Neural progenitor cell (in vitro differentiated cells): ENCODE measurements at regions not wholly inside any gene's neighbourhood (a gene's known extent, or its start where the extent isn't known, plus 50 kb on each side); places are given as distances from the start of the nearest gene placed in this dataset.

Experiments
- DNase-seq: peaks from one replicate; pipeline ENCODE4 v3.0.0-alpha.2; 2016; ENCODE audit warnings: low spot score
- H2AFZ ChIP-seq: fragments of 200-600 bp; sonication (generic); replicated peaks from 2 replicates; pipeline ENCODE4 v1.6.1; 2016; ENCODE audit warnings: antibody characterized with exemption
- H3F3A ChIP-seq: fragments of 200-600 bp; sonication (generic); 2 replicates; pipeline ENCODE4 v1.6.1; 2016; ENCODE audit warnings: antibody characterized with exemption, low read depth
- H3K27ac ChIP-seq: fragments of 200-600 bp; sonication (generic); 2 replicates; pipeline ENCODE4 v1.5.1; 2016; ENCODE audit warnings: mild to moderate bottlenecking
- H3K27me3 ChIP-seq: fragments of 200-600 bp; sonication (generic); 2 replicates; pipeline ENCODE4 v1.6.1; 2016; ENCODE audit warnings: mild to moderate bottlenecking, moderate library complexity
- H3K36me3 ChIP-seq: fragments of 200-600 bp; sonication (generic); 2 replicates; pipeline ENCODE4 v1.5.1; 2016
- H3K4me1 ChIP-seq: fragments of 200-600 bp; sonication (generic); 2 replicates; pipeline ENCODE4 v1.6.1; 2016; ENCODE audit warnings: mixed run types
- H3K4me2 ChIP-seq: fragments of 200-600 bp; sonication (generic); 2 replicates; pipeline ENCODE4 v1.6.1; 2016
- H3K4me3 ChIP-seq: fragments of 200-600 bp; sonication (generic); 2 replicates; pipeline ENCODE4 v1.5.1; 2016
- H3K79me2 ChIP-seq: fragments of 200-600 bp; sonication (generic); 2 replicates; pipeline ENCODE4 v1.6.1; 2016; ENCODE audit warnings: low read depth
- H3K9ac ChIP-seq: fragments of 200-600 bp; sonication (generic); 2 replicates; pipeline ENCODE4 v1.6.1; 2016
- H3K9me3 ChIP-seq: fragments of 200-600 bp; sonication (generic); 2 replicates; pipeline ENCODE4 v1.5.1; 2016; ENCODE audit warnings: low read depth
- H4K20me1 ChIP-seq: fragments of 200-600 bp; sonication (generic); 2 replicates; pipeline ENCODE4 v1.6.1; 2016; ENCODE audit warnings: low read depth
- H3K27ac Mint-ChIP-seq: 3 replicates; pipeline ENCODE4 v1.8.0; 2021; ENCODE audit warnings: mixed read lengths
- H3K27me3 Mint-ChIP-seq: 2 replicates; pipeline ENCODE4 v1.8.0; 2022; ENCODE audit warnings: low read depth, mild to moderate bottlenecking, inconsistent platforms, moderate library complexity, mixed read lengths; ENCODE audit not compliant: insufficient read depth
- H3K36me3 Mint-ChIP-seq: 3 replicates; pipeline ENCODE4 v1.8.0; 2021; ENCODE audit warnings: mixed read lengths
- H3K4me1 Mint-ChIP-seq: 3 replicates; pipeline ENCODE4 v1.8.0; 2021; ENCODE audit warnings: mixed read lengths
- H3K4me3 Mint-ChIP-seq: 3 replicates; pipeline ENCODE4 v1.8.0; 2021; ENCODE audit warnings: mild to moderate bottlenecking, moderate library complexity, mixed read lengths
- H3K9me3 Mint-ChIP-seq: 3 replicates; pipeline ENCODE4 v1.8.0; 2020; ENCODE audit warnings: mixed read lengths
- CTCF ChIP-seq: fragments of 200-600 bp; sonication (generic); IDR thresholded peaks from 2 replicates; pipeline ENCODE4 v1.5.1; 2017; ENCODE audit warnings: antibody characterized with exemption, mild to moderate bottlenecking
- EZH2 ChIP-seq: fragments of 200-600 bp; sonication (generic); IDR thresholded peaks from 2 replicates; pipeline ENCODE4 v1.6.1; 2017; ENCODE audit warnings: antibody characterized with exemption, mild to moderate bottlenecking, moderate library complexity
- EZH2phosphoT487 ChIP-seq: fragments of 200-600 bp; sonication (generic); IDR thresholded peaks from 2 replicates; pipeline ENCODE4 v1.6.1; 2017; ENCODE audit warnings: antibody characterized with exemption

- Mint-ChIP-seq H3K27ac (no peak overlapping the region), H3K36me3 (no peaks in the 10 kb centered on the region), H3K27me3 (no peaks in the 10 kb centered on the region), H3K4me3 (no peak overlapping the region), H3K4me1 (no peaks in the 10 kb centered on the region), H3K9me3 (no peaks in the 10 kb centered on the region)
- Histone ChIP-seq H3K36me3 (no peaks in the 10 kb centered on the region), H3K79me2 (no peaks in the 10 kb centered on the region), H3K27ac (no peak overlapping the region), H3K4me2 (no peak overlapping the region), H2AFZ (no peak overlapping the region), H3K4me1 (no peaks in the 10 kb centered on the region), H4K20me1 (no peaks in the 10 kb centered on the region), H3K9ac (no peak overlapping the region), H3K4me3 (no peak overlapping the region), H3K27me3 (no peaks in the 10 kb centered on the region), H3F3A (no peaks in the 10 kb centered on the region), H3K9me3 (peaks cover 24% of the 10 kb centered on the region)
- no peak for DNase-seq
- no peak for TF ChIP-seq CTCF
- TF ChIP-seq EZH2: no peak
- TF ChIP-seq EZH2phosphoT487: no peak
Observed at GRCh38 chr21:24046829-24047443, 1560.3 kb downstream of the MRPL39 start.

GRCh38 chr21:24045775-24046215 lies 1561.5 kb downstream of the MRPL39 start:
- H3K4me3 Mint-ChIP-seq: no peak overlapping the region
- no peak for TF ChIP-seq EZH2phosphoT487
- TF ChIP-seq CTCF: peak; percentile 25
- H4K20me1 ChIP-seq: no peaks in the 10 kb centered on the region
- H3K27ac ChIP-seq: no peak overlapping the region
- no peak overlapping the region for H3K4me2 ChIP-seq
- peaks cover 33% of the 10 kb centered on the region for H3K9me3 ChIP-seq
- H3K27ac Mint-ChIP-seq: no peak overlapping the region
- H3K79me2 ChIP-seq: no peaks in the 10 kb centered on the region
- H3K27me3 ChIP-seq: no peaks in the 10 kb centered on the region
- H3K36me3 ChIP-seq: no peaks in the 10 kb centered on the region
- no peaks in the 10 kb centered on the region for H3K27me3 Mint-ChIP-seq
- no peak overlapping the region for H3K9ac ChIP-seq
- H3F3A ChIP-seq: no peaks in the 10 kb centered on the region
- no peak overlapping the region for H2AFZ ChIP-seq
- H3K4me3 ChIP-seq: no peak overlapping the region
- peak; percentile 1 for DNase-seq
- H3K9me3 Mint-ChIP-seq: peaks cover 2% of the 10 kb centered on the region
- H3K4me1 ChIP-seq: no peaks in the 10 kb centered on the region
- H3K4me1 Mint-ChIP-seq: no peaks in the 10 kb centered on the region
- no peaks in the 10 kb centered on the region for H3K36me3 Mint-ChIP-seq

DNA sequence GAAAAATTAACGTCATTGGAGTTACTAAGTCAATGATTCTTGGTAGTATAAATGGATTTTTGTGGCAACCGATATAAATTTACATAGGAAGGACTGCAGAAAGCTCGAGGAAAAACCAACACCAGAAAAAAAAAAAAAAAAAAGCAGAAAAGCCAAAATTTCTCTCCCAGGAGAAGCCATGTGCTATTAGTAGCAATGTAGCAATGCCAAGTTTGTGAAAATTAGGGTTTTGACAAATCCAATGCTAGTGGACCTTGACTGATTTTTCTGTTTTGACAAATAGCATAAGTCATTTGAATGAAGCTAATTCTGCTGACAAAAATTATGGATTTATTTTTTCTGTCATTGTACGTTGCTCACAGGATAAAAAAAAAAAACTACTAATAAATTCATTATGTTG lies 1561.9 kb downstream of the MRPL39 start:
- no peaks in the 10 kb centered on the region for H3K79me2 ChIP-seq
- no peaks in the 10 kb centered on the region for H3K27me3 ChIP-seq
- Mint-ChIP-seq H3K36me3 (no peaks in the 10 kb centered on the region), H3K27ac (no peak overlapping the region), H3K4me3 (no peak overlapping the region), H3K9me3 (peaks cover 2% of the 10 kb centered on the region), H3K27me3 (no peaks in the 10 kb centered on the region), H3K4me1 (no peaks in the 10 kb centered on the region)
- no peak overlapping the region for H3K4me2 ChIP-seq
- H3K27ac ChIP-seq: no peak overlapping the region
- DNase-seq: no peak
- H3K9ac ChIP-seq: no peak overlapping the region
- no peak overlapping the region for H2AFZ ChIP-seq
- H3F3A ChIP-seq: no peaks in the 10 kb centered on the region
- TF ChIP-seq EZH2 (no peak), EZH2phosphoT487 (no peak), CTCF (no peak)
- peaks cover 36% of the 10 kb centered on the region for H3K9me3 ChIP-seq
- H3K4me3 ChIP-seq: no peak overlapping the region
- no peaks in the 10 kb centered on the region for H3K36me3 ChIP-seq
- H3K4me1 ChIP-seq: no peaks in the 10 kb centered on the region
- H4K20me1 ChIP-seq: no peaks in the 10 kb centered on the region
